COR-L47 (cell line): ENCODE measurements at regions not wholly inside any gene's neighbourhood (a gene's known extent, or its start where the extent isn't known, plus 50 kb on each side); places are given as distances from the start of the nearest gene placed in this dataset.
"Not testable (repeated sequence)": the region's sequence is repeated elsewhere in the genome, so short reads cannot be mapped to it uniquely, and the experiment has no call there.

ENCODE experiments used
- DNase-seq: peaks from one replicate; lab custom pipeline; 2025; lab: John Stamatoyannopoulos, UW

GRCh38 chr17:6257336-6257735 lies 177.6 kb downstream of the AIPL1 start:
- DNase-seq, result no peak

- DNase-seq, result no peak
Measured at GRCh38 chr17:6255322-6255721, 179.6 kb downstream of the AIPL1 start.

GRCh38 chr17:6254036-6254435 lies 180.9 kb downstream of the AIPL1 start:
- no peak for DNase-seq

- not testable (repeated sequence) for DNase-seq
Measured at GRCh38 chr17:6251640-6252039, 181.5 kb downstream of the WSCD1 start.

- no peak for DNase-seq
Measured at GRCh38 chr17:6249732-6250131, 179.6 kb downstream of the WSCD1 start.

GRCh38 chr17:6248061-6248460 lies 177.9 kb downstream of the WSCD1 start:
- DNase-seq, result no peak

GRCh38 chr17:6245301-6246177 lies 175.4 kb downstream of the WSCD1 start:
- no peak for DNase-seq

- DNase-seq, result no peak
Measured at GRCh38 chr17:6244796-6245195, 174.6 kb downstream of the WSCD1 start.

- no peak for DNase-seq
Measured at GRCh38 chr17:6244253-6244652, 174.1 kb downstream of the WSCD1 start.

GRCh38 chr17:6243186-6243585 lies 173.0 kb downstream of the WSCD1 start:
- DNase-seq, result no peak

- no peak for DNase-seq
Measured at GRCh38 chr17:6241996-6242395, 171.8 kb downstream of the WSCD1 start.

GRCh38 chr17:6241381-6241780 lies 171.2 kb downstream of the WSCD1 start:
- no peak for DNase-seq

- no peak for DNase-seq
Measured at GRCh38 chr17:6240601-6241000, 170.4 kb downstream of the WSCD1 start.

GRCh38 chr17:6240001-6240400 lies 169.8 kb downstream of the WSCD1 start:
- DNase-seq, result no peak

GRCh38 chr17:6239241-6239798 lies 169.1 kb downstream of the WSCD1 start:
- no peak for DNase-seq

- no peak for DNase-seq
Measured at GRCh38 chr17:6233856-6234255, 163.7 kb downstream of the WSCD1 start.

GRCh38 chr17:6233339-6233738 lies 163.2 kb downstream of the WSCD1 start:
- DNase-seq, result no peak

GRCh38 chr17:6232732-6233101 lies 162.5 kb downstream of the WSCD1 start:
- DNase-seq, result no peak

- DNase-seq, result no peak
Measured at GRCh38 chr17:6231886-6232731, 161.9 kb downstream of the WSCD1 start.

GRCh38 chr17:6231465-6231864 lies 161.3 kb downstream of the WSCD1 start:
- no peak for DNase-seq

- no peak for DNase-seq
Measured at GRCh38 chr17:6218333-6218732, 148.2 kb downstream of the WSCD1 start.

- no peak for DNase-seq
Measured at GRCh38 chr17:6215071-6216035, 145.2 kb downstream of the WSCD1 start.
